Mammary epithelial cell (primary cell): ENCODE measurements at regions not wholly inside any gene's neighbourhood (a gene's known extent, or its start where the extent isn't known, plus 50 kb on each side); places are given as distances from the start of the nearest gene placed in this dataset.

Experiments
- EZH2 ChIP-seq: IDR thresholded peaks from 2 replicates; pipeline ENCODE4 v1.6.1; 2012; ENCODE audit warnings: low read length, inconsistent platforms, borderline replicate concordance
- TF ChIP-seq, protein P1 (sequence below), 2 donors: IDR thresholded peaks in 1 of 2; conservative IDR thresholded peaks in 1 of 2; 2 replicates each; pipeline ENCODE4 v1.5.1; 2011 to 2012; ENCODE audit warnings: inconsistent platforms in 2 of 2, low read length in 2 of 2, mild to moderate bottlenecking in 2 of 2, control low read depth in 1 of 2, low read depth in 1 of 2; ENCODE audit not compliant: insufficient read depth in 1 of 2; ENCODE audit errors: extremely low read depth in 1 of 2

DNA sequence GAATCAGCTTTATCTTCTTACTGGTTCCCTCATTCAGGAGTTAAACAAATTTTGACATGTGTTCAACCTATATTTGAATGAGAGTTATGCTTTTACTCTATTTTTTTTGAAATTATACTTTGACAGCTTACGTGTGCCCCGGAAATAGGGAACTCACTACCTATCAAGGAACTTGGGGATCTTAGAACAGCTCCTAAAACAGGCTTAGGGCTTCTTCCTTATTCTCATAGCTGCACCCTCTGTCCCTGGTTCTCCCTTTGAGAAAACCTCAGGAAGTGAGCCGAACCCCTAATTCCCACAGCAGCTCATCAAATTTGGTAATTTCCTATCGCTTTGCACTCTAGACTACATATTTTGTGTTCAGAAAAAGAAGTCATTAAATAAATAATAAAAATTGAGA lies 81.2 kb upstream of the RUNX3 start:
- TF ChIP-seq, protein P1, sequence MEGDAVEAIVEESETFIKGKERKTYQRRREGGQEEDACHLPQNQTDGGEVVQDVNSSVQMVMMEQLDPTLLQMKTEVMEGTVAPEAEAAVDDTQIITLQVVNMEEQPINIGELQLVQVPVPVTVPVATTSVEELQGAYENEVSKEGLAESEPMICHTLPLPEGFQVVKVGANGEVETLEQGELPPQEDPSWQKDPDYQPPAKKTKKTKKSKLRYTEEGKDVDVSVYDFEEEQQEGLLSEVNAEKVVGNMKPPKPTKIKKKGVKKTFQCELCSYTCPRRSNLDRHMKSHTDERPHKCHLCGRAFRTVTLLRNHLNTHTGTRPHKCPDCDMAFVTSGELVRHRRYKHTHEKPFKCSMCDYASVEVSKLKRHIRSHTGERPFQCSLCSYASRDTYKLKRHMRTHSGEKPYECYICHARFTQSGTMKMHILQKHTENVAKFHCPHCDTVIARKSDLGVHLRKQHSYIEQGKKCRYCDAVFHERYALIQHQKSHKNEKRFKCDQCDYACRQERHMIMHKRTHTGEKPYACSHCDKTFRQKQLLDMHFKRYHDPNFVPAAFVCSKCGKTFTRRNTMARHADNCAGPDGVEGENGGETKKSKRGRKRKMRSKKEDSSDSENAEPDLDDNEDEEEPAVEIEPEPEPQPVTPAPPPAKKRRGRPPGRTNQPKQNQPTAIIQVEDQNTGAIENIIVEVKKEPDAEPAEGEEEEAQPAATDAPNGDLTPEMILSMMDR (conservative IDR thresholded peaks at IDR 0.05 in 1 of 2, IDR thresholded peaks at IDR 0.05 in 1 of 2; ENCODE audit: extremely low read depth in 1 of 2, insufficient read depth in 1 of 2, low read depth in 1 of 2, low read length in 2 of 2): no peak
- no peak for TF ChIP-seq EZH2
